Glomerular endothelial cell (primary cell): ENCODE measurements at regions not wholly inside any gene's neighbourhood (a gene's known extent, or its start where the extent isn't known, plus 50 kb on each side); places are given as distances from the start of the nearest gene placed in this dataset.
"Not testable (repeated sequence)": the region's sequence is repeated elsewhere in the genome, so short reads cannot be mapped to it uniquely, and the experiment has no call there.

ENCODE experiments used
- DNase-seq: peaks from one replicate; pipeline ENCODE4 v3.0.0-alpha.2; 2011; ENCODE audit warnings: low read depth, low spot score; ENCODE audit errors: extremely low read depth

DNA sequence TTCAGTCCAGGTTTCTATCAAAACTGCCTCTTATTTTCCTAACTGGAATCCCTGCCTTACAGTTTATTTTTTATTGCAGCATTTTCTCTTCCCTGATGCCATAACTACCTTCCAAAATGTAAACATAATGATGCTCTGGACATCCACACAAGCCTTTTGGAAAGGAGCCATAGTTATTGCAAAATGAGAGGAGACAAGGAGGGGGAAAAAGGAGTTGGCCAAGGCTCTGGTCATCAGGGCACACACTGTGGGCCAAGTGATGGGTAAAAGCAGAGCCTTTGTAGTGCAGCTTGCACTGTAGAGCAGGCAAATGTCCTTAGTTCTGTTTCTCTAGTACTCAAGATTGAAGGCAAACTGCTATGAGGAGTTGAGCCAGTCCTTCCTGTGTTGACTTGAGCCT is 289.3 kb upstream of the MTPN start:
- DNase-seq, result no peak

DNA sequence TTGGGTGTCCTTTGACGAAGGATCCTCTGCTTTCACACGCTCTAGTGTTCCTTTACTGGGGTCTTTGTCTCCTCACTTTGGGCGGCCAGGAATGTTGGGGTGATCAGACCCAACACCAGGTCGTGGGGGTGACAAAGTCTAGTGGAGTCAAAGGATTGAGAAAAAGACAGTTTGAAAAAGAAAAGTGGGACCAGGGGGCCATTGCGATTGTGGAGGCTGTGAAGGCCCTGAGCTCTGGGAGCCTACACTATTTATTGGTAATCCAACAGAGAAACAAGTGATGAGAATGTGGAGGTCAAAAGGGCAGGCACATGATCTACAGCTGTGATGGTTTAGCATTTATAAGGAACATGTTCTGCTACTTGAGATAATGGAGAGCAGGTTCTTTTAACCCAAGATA is 287.1 kb upstream of the MTPN start:
- DNase-seq, result not testable (repeated sequence)

DNA sequence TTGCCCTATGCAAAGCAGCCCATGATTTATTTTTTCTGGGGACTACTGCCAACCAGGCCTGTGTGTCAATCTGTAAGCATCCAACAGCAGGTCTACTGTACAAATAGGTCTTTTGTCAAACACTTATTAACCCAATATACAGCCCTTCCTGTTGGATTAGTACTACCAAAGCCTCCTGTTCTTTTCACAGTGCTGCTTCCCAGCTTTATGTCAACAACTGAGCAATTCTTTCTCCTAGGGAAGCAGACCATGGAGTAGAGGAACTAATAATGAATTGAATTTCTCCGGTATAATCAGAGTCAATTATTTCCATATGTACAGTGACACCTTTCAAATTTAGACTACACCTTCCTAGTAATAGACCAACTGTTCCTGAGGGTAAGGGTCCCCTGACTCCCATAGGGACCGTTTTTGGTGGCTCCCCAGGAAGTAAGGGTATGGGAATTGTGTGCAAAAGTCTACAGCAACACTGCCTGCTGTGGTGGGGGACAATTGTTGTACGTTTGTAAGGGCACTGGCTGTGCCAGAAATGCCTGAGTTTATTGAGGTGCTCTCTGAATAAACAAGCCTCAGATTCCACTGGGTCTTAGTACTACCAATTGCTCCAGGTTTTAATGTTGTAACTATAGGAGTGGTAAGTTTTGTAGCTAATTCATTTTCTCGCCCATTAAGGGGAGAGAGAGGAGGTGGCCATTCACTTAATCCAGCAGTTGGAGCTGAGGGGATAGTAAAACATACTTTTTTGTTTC is 286.1 kb upstream of the MTPN start:
- not testable (repeated sequence) for DNase-seq

DNA sequence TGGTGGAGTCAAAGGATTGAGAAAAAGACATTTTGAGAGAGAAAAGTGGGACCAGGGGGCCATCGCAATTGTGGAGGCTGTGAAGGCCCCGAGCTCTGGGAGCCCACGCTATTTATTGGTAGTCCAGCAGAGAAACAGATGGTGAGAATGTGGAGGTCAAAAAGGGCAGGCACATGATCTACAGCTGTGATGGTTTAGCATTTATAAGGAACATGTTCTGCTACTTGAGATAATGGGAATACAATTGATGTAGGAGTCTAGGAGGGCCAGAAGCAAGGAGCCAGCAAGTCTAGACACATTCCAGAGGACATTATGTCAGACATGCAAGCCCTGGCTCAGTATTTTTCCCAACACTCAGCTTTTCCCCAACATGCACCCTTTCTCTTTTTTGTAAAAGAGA is 283.4 kb upstream of the MTPN start:
- not testable (repeated sequence) for DNase-seq

DNA sequence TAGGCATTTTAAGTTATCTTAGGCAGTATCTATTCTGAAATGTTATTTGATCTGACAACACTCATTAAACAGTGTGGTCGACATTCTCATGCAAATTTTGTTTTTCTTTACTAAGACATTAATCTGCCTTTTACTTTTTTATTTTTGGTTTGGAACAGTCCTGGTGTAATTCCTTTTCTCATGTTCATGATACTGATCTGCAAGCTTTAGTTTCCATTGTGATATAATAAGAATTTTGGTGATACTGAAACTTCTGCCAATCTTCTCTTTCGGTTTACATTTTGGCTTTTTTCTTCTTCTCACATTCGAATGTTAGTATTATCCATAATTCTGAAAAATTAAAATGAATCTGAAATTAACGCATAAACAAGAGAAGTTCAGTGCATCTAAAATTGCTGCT is 281.9 kb upstream of the MTPN start:
- DNase-seq, result no peak

DNA sequence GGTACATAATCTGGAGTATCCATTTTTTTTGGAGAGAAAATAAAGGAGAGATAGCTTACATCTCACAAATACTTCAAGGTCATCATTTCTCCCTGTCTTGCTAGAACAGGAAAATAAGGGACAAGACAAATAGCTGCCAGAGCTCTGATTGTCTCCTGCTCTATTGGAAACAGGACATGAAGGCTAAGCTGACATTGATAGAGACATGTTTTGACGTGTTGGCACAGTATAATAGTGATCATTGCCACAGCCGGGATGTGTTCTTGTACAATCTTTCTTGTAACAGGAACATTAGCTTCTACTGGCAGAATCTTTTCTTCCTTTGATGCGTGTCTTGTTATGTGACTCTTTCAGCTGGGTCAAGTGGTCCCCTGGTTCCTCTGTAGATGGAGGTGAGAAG is 279.3 kb upstream of the MTPN start:
- DNase-seq, result no peak

DNA sequence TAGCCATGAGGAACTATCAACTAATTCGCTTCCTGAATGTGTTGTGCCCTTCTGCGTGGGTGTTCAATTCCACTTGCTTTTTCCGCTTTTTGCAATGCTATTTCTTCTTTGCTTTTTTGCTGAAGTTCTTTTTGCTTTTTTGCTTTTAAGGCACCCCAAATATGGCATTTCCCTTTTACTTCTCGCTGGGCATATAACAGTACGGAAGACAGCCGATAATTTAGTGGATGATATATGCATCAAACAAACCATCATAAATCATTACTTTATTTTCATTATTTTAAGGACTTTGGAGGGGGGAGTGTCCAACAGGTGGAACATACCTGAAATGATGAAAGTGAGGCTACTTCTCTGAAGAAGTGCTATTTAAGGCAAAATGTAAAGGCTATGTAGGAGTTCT is 277.0 kb upstream of the MTPN start:
- no peak for DNase-seq

DNA sequence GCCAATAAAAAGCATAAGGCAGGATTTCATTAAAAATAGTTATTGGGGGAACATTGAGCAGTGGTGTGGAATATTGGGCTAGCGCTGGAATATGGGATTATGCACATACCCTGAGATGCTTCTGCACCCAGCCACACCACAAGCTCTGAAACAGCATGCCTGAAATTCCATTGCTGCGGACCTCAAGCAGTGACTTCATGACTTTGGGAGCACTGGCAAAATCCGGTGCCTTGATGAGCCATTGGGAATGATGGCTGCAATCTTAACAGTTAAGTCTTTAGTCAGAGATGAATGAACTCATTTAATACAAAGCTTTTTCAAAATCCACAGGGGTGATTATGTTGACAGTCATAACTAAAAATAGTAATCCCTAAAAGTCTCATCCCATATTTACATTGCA is 274.7 kb upstream of the MTPN start:
- no peak for DNase-seq

DNA sequence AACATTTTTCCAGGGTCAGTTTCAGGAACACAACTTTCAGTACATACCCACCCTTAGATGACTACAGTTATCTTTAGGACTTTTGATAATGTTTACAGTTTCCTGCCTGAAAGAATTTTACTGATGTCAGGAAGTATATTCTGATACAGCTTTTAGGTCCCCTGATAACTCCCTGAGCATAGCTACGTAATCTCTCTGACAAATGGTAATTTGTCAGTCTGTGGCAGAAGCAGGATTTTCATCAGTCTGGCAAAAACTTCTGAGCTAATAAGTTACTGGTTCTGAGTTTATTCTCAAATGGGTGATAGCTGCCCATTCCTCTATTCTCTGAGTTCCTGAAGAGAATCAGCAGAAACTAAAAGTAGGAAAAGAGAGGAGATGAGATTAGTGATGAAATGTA is 270.1 kb upstream of the MTPN start:
- no peak for DNase-seq

DNA sequence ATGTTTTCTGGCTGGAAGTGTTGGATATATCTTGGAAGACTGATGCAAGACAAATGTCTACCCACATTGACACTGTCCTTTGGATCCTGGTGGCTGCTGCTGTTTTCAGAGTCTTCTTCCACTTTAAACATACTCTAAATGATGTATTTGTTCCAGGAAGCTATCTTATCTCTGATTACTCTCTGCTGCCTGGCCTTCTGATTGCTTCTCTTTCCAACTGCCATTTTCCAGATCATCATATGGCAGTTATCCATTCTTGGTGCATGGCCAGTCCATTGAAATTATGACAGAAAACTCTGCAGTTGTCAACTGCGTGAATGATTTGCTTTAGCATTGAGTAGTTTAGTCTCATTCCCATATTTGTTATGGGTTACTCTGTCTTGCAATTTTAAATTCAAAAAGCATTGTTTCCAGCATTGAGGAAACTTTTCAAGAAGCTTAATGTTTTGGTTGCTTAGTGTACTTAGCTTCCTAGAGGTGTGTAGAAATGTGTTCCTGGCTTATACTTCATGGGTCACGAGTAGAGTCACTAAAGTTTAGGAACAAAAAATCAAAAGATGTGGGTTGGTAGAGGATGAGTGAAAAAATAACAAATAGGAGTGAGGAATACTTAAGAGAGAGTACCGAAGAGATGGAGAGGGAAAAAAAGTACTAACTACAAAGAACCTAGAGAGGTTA is 268.3 kb upstream of the MTPN start:
- DNase-seq, result no peak

DNA sequence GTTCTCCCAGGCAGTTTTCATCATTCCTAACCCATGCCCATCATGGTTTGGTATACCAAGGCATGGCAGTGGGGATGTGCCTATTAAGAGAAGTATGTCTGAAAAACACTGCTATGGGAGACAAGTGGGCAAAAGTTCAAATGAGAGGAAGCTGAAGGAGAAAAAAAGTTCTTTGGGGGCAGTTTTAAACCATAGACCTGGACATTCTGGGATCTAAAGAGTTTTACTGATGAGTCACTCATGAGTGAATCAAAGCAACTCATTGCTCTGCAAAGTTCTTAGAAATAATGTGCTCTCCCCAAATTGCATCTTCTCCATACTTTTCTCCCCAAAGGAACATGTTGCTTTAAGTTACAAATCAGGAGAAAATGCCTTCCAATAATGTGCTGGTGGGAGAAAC is 256.9 kb upstream of the MTPN start:
- DNase-seq, result no peak

DNA sequence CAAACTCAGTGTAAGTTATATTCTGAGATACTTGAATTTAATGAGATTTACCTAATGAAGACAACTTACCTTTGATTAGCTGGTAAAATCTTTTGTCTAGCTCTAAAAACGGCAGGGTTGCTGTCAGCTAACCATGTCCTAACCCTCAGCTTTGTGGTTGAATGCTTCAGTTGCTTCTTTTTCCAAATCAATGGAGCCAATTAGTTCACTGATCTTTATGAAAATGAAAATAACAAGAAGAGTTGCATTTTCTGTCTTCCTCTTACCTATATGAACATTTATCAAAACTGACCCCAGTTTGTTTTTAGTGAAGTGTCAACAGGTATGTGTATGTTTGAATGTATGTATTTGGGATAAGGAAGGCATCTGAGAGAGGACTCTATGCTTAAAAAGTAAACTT is 253.1 kb upstream of the MTPN start:
- DNase-seq, result no peak

DNA sequence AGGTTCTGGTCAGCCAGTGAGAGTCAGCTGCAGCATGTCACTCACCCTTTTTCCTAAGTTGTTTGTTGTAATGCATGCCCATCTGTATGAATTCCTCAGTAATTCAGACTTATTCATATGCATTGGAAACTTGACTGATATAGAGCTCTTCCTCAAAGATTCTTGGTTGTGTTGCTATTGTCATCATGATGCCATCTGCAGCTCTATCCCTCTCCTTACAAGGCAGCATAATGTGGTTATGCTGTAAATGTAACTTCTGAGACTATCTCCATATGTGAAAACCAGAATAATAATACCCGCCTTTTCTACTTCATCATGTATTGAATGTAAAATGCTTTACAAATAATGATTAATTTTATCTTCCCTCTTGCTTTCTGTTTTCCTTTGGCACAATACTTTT is 252.6 kb upstream of the MTPN start:
- DNase-seq, result no peak

DNA sequence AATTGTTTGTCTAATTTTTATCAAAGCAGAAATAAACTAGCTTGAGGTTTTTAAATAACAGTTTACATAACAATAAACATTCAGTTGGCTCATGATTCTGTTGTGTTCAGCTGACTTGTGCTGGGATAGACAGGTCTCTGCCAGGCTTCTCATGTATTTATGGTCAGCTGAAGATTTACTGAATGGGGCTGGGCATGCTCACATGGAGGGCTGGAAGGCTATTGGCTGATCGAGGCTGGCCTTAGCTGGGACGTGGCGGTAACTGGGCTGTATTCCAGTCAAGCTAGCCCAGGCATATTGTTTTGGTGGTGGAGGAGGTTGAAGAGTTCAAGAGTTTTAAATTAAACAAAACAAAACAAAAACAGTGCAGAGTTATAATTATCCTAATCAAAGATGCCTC is 251.0 kb upstream of the MTPN start:
- no peak for DNase-seq

DNA sequence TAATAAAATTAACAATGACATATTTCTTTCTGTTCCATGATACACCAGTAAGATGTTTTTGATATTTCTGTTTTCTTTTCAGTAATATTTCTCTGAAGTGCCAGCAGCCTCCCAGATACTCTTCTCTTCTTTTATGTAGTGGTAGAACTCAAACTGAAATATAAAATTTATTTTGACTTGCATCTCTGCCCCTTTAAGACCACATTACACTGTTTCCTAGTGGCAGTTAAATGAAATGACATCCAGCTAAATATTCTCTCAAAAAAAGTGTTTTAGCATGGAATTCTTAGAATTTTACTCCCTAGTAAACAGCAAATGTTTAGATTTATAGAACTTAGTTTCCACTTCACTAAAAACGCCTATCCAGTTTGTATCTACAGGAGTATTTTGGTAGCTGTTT is 237.2 kb upstream of the MTPN start:
- DNase-seq, result no peak

DNA sequence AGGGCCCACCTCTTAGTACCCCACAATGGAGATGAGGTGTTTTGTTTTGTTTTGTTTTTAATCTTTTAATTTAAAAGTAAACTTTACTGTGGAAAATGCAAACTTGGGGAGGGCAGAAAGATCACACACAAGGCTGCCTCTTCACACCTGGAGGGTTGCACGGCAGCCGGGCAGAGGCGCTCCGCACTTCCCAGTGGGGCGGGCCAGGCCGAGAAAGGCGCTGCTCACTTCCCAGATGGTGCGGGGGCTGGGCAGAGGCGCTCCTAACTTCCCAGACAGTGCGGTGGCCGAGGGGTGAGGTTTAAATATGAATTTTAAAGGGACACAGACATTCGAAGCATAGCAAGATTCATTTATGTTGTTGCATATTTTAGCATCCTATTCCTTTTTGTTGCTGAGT is 235.9 kb upstream of the MTPN start:
- DNase-seq, result no peak

DNA sequence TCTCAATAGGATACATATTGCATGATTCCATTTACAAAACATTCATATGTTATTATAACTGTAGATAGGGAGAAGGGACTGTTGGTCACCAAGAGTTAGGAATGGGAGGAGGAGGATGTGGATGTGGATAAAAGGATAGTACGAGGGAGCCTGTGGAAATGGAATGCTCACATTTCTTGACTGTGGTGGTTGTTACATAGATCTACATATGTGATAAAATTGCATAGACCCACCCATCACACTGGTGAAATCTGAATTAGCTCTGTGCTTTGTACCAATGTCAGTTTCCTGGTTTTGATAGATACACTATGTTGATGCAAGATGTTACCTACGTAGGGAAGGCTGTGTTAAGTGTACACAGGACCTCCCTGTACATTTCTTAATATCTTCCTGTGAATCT is 233.5 kb upstream of the MTPN start:
- DNase-seq, result no peak

DNA sequence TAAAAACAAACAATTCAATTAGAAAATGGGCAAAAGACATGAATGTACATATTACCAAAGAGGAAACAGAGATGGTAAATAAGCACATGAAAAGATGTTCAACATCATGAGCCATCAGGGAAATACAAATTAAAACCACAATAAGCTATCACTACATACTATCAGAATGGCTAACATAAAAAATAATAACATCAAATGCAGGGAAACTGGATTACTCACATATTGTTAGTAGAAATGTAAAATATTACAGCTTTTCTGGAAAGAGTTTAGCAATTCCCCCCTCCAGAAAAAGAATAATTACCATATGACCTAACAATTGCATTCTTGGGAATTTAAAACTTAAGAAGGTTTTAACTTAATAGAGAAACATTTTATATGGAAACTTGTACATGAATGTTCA is 232.9 kb upstream of the MTPN start:
- DNase-seq, result no peak

DNA sequence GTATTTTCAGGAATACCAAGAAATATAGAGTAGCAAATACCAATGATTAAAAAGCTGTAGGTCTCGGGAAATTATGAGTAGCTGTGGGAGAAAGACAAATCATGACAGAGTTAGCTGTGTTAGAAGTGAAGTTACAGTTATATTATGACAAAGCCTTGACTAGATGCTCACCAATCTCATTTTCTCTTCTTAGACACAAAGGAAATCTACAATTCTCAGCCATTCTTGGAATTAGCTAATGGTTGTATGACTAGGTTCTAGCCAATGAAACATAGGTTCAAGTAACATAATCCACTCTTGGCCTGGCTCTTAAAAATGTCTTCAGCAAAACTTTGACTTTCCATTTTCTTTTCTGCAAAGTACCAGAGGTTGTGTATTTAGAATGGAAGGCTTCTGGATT is 228.8 kb upstream of the MTPN start:
- no peak for DNase-seq

DNA sequence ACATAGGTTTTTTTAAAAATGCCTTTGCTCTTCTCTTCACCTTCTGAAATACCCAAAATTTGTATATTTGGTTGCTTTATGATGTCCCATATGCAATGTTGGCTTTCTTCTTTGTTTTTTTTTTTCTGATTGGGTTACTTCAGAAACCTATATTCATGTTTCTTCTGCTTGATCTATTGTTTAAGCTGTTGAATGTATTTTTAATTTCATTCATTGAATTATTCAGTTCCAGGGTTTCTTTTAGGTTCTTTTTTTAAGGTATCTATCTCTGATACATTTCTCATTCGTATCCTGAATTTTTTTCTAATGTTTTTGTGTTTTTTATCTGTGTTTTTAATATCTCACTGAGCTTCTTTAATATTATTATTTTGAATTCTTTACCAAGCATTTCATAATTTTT is 221.0 kb upstream of the MTPN start:
- no peak for DNase-seq

DNA sequence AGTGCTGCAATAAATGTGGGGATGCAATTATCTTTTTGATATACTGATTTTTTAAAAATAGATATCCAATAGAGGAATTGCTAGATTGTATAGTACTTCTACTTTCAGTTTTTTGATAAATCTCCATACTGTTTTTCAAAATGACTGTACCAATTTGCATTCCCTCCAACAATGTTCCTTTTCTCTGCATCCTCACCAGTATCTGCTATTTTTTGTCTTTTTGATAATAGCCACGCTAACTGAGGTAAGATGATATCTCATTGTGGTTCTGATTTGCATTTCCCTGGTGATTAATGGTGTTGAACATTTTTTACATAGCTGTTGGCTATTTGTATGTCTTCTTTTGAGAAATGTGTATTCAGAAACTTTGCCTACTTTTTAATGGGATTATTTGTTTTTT is 217.7 kb upstream of the MTPN start:
- DNase-seq, result no peak

DNA sequence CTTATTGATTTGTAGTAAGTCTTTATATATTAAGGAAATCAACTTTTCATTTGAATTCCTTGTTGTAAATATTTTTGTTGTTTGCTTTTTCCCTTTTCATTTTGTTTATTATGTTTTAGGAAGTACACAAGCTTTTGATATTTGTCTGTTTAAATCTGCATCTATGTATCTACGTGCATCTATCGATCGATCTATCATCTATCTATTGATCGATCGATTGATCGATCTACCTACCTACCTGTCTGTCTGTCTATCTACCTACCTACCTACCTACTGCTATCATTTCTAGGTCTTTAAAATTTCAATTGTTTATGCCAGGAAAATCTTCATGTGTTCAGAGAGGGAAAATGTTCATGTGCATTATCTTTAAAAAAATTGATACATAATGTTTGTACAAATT is 216.8 kb upstream of the MTPN start:
- DNase-seq, result no peak

DNA sequence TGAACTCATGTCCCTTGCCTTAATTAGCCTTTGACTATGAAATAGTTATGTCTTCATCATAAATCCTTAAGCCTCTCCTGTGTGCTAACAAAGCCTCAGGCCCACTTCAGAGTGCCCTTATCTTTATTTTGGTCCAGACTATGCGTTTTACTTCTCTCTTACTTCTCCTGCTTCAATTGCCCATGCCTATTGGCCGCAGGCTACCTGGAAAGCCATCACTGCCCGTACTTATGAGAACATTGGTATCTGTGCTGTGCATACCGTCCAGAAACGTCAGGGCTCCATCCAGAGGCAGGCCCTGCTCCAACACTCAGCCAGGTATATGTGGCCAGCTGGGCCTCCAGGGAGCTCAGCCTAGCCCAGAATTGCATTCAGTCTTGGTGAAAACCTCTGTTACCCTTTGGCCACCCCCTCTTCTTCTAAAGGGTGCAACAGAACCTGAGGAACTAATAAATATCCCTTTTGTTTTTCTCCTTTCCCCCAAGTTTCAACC is 212.4 kb upstream of the MTPN start:
- DNase-seq, result no peak
